ENCODE measurements at regions not wholly inside any gene's neighbourhood (a gene's known extent, or its start where the extent isn't known, plus 50 kb on each side); places are given as distances from the start of the nearest gene placed in this dataset.
"Not testable (repeated sequence)": the region's sequence is repeated elsewhere in the genome, so short reads cannot be mapped to it uniquely, and the experiment has no call there.

GRCh38 chr19:28631961-28632360, 581.0 kb downstream of the UQCRFS1 start:
- no peak for DNase-seq (ENCODE audit: low read depth)

GRCh38 chr19:28627669-28628068, 585.3 kb downstream of the UQCRFS1 start:
- DNase-seq (ENCODE audit: low read depth), result no peak

GRCh38 chr19:28626407-28626806, 586.5 kb downstream of the UQCRFS1 start:
- DNase-seq (ENCODE audit: low read depth), result not testable (repeated sequence)

- DNase-seq (ENCODE audit: low read depth), result no peak
Observed at GRCh38 chr19:28619816-28620429, 593.0 kb downstream of the UQCRFS1 start.

GRCh38 chr19:28618504-28618903, 594.4 kb downstream of the UQCRFS1 start:
- DNase-seq (ENCODE audit: low read depth), result no peak

GRCh38 chr19:28615966-28616365, 597.0 kb downstream of the UQCRFS1 start:
- DNase-seq (ENCODE audit: low read depth), result no peak

- DNase-seq (ENCODE audit: low read depth), result no peak
Observed at GRCh38 chr19:28615546-28615916, 597.4 kb downstream of the UQCRFS1 start.

- no peak for DNase-seq (ENCODE audit: low read depth)
Observed at GRCh38 chr19:28614634-28615545, 598.1 kb downstream of the UQCRFS1 start.

- no peak for DNase-seq (ENCODE audit: low read depth)
Observed at GRCh38 chr19:28612275-28612769, 600.6 kb downstream of the UQCRFS1 start.

- not testable (repeated sequence) for DNase-seq (ENCODE audit: low read depth)
Observed at GRCh38 chr19:28611227-28611914, 601.6 kb downstream of the UQCRFS1 start.

- no peak for DNase-seq (ENCODE audit: low read depth)
Observed at GRCh38 chr19:28610731-28611130, 602.2 kb downstream of the UQCRFS1 start.

GRCh38 chr19:28609944-28610343, 603.0 kb downstream of the UQCRFS1 start:
- no peak for DNase-seq (ENCODE audit: low read depth)

GRCh38 chr19:28609091-28609755, 603.7 kb downstream of the UQCRFS1 start:
- DNase-seq (ENCODE audit: low read depth), result no peak

- DNase-seq (ENCODE audit: low read depth), result no peak
Observed at GRCh38 chr19:28608292-28608691, 604.7 kb downstream of the UQCRFS1 start.

- DNase-seq (ENCODE audit: low read depth), result no peak
Observed at GRCh38 chr19:28607066-28607583, 605.8 kb downstream of the UQCRFS1 start.

GRCh38 chr19:28606269-28607032, 606.5 kb downstream of the UQCRFS1 start:
- DNase-seq (ENCODE audit: low read depth), result no peak

GRCh38 chr19:28605501-28606268, 607.3 kb downstream of the UQCRFS1 start:
- no peak for DNase-seq (ENCODE audit: low read depth)

- no peak for DNase-seq (ENCODE audit: low read depth)
Observed at GRCh38 chr19:28603453-28603852, 609.5 kb downstream of the UQCRFS1 start.

GRCh38 chr19:28602675-28603298, 610.2 kb downstream of the UQCRFS1 start:
- DNase-seq (ENCODE audit: low read depth), result no peak
